ENCODE measurements at regions not wholly inside any gene's neighbourhood (a gene's known extent, or its start where the extent isn't known, plus 50 kb on each side); places are given as distances from the start of the nearest gene placed in this dataset.
"Not testable (repeated sequence)": the region's sequence is repeated elsewhere in the genome, so short reads cannot be mapped to it uniquely, and the experiment has no call there.

DNA sequence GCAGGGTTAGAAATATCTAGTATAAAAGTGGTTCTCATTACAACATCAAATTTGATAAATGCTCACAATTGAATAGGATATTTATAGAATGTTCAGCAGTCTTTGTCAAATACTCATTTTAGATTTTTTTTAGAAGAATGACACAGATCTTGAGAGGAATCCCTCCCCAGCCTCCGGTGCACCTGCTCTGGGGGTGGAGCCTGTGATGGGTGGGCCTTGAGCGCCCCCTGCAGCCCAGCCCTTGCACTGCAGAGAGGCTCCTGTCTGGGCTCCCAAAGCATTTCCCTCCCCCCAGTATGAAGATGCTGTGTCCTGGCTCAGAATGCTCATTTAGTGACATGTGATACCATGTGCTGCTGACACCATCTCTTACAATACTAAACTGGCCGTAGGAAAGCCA is 792.3 kb downstream of the TMEM121 start:
- DNase-seq (ENCODE audit: low spot score in 2 of 2), result no peak
- Histone ChIP-seq H3K4me1 (no peaks in the 10 kb centered on the region), H3K4me3 (no peak overlapping the region), H3K27me3 (peaks cover 6% of the 10 kb centered on the region), H3K9me3 (no peaks in the 10 kb centered on the region), H3K27ac (no peak overlapping the region), H3K36me3 (no peaks in the 10 kb centered on the region)
- TF ChIP-seq CTCF (IDR thresholded peaks at IDR 0.05) (no peak), POLR2AphosphoS5 (IDR thresholded peaks at IDR 0.05) (no peak), POLR2A (IDR thresholded peaks at IDR 0.05) (no peak), EP300 (IDR thresholded peaks at IDR 0.05) (no peak)
- 32% methylated on average over 2 of the region's 3 CpGs for WGBS

DNA sequence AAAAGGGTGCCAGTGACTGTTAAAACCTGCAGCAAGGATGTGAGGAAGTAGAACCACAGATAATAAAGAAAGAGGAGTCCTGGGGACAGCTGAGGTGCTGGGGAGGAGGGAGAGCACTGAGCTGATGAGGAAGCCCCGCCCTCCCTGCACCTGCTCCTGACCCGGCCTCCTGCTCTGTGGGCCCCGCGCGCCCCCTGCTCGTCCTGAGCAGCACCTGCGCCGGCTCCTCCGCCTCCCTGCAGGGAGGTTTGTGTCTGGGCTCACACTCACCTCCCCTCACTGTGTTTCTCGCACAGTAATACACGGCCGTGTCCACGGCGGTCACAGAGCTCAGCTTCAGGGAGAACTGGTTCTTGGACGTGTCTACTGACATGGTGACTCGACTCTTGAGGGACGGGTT is 797.6 kb downstream of the TMEM121 start:
- not testable (repeated sequence) for H3K9me3 ChIP-seq; H3K4me3 ChIP-seq; H3K27me3 ChIP-seq; H3K27ac ChIP-seq; H3K4me1 ChIP-seq; DNase-seq (ENCODE audit: low spot score in 2 of 2); H3K36me3 ChIP-seq
- WGBS, result 79% methylated on average over 17 of the region's 17 CpGs

DNA sequence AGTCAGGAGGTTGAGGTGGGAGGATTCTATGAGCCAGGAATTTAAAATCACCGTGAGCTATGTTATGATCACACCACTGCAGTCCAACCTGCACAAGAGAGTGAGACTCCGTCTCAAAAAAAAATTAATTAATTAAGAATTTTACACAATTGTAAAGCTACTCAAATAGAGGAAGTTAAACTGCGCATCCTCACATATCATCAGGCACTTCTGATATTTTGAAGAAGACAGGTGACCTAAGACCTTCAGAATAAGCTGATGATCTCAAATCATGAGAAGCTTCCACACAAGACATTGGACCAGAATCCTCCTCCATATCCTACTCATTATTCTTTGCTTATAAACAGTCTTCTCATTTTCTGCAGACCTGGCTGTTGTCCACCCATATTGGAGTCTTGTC is 800.9 kb downstream of the TMEM121 start:
- Histone ChIP-seq H3K9me3 (no peaks in the 10 kb centered on the region), H3K27me3 (peaks cover 4% of the 10 kb centered on the region), H3K4me3 (no peak overlapping the region), H3K4me1 (no peaks in the 10 kb centered on the region), H3K36me3 (no peaks in the 10 kb centered on the region), H3K27ac (no peak overlapping the region)
- 55% methylated on average over 3 of the region's 3 CpGs for WGBS
- DNase-seq (ENCODE audit: low spot score in 2 of 2), result no peak
- TF ChIP-seq CTCF (IDR thresholded peaks at IDR 0.05) (no peak), POLR2AphosphoS5 (IDR thresholded peaks at IDR 0.05) (no peak), POLR2A (IDR thresholded peaks at IDR 0.05) (no peak), EP300 (IDR thresholded peaks at IDR 0.05) (no peak)

GRCh38 chr14:106327702-106328353 is 801.4 kb downstream of the TMEM121 start:
- H3K9me3 ChIP-seq; H3K27me3 ChIP-seq; H3K36me3 ChIP-seq; DNase-seq (ENCODE audit: low spot score in 2 of 2); H3K27ac ChIP-seq; H3K4me3 ChIP-seq; H3K4me1 ChIP-seq: not testable (repeated sequence)
- WGBS, result 65% methylated on average over 4 of the region's 4 CpGs

DNA sequence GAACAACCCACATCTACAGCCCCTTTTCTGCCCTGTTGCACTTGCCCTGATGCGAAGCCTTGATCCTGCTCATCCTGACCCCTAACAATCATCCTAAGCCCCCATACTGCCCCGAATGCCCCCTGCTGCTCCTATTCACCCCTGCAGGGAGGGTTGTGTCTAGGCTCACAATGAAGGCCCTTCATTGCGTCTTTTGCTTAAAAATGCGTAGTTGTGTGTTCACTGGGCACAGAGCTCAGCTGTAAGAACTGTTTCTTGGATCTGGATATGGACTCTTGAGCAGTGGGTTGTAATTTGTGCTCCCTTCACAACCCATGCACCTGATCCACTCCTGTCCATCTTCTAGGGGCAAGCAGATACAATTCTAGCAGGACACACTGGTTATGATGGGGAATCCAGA is 802.9 kb downstream of the TMEM121 start:
- 48% methylated on average over 4 of the region's 4 CpGs for WGBS
- not testable (repeated sequence) for H3K4me3 ChIP-seq; H3K27me3 ChIP-seq; H3K36me3 ChIP-seq; H3K4me1 ChIP-seq; H3K27ac ChIP-seq; DNase-seq (ENCODE audit: low spot score in 2 of 2); H3K9me3 ChIP-seq

DNA sequence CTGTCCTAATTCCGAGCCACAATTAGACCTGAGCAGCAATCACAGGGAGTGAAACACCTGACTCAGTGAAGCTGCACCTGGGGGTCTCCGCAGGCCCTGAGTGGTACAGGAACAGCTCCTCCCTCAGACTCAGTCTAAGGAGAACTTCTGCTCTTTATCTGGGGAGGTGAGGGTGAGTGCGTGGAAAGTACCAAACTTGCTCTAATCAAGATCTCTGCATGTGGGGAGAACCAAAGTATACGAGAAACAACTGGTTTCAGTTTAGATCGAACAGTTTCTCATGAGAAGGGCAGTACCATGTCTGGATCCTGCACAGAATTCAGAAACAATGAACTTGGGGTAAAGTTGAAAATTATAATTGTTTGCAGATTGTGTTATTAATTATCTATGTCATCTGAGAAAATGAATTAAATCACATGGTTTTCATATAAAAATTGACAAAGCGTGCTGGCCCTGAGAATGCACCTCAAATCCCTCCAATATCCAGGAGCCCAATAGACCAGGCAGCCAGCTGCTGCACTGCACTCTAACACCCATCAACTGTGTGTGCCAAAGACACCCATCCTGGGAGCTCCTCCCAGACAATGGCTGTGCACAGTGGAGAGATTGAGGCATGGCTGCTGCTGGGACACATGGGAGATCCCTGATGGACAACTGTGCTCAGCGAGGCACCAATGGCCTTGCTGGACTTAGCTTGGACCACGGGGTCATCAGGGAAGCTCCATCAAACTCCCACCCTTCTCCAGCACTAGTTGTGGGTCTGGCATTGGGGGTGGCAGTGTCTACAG is 803.8 kb downstream of the TMEM121 start:
- H3K4me1 ChIP-seq; H3K9me3 ChIP-seq; H3K27ac ChIP-seq; H3K27me3 ChIP-seq; H3K36me3 ChIP-seq; H3K4me3 ChIP-seq; DNase-seq (ENCODE audit: low spot score in 2 of 2): not testable (repeated sequence)
- 54% methylated on average over 5 of the region's 8 CpGs for WGBS

DNA sequence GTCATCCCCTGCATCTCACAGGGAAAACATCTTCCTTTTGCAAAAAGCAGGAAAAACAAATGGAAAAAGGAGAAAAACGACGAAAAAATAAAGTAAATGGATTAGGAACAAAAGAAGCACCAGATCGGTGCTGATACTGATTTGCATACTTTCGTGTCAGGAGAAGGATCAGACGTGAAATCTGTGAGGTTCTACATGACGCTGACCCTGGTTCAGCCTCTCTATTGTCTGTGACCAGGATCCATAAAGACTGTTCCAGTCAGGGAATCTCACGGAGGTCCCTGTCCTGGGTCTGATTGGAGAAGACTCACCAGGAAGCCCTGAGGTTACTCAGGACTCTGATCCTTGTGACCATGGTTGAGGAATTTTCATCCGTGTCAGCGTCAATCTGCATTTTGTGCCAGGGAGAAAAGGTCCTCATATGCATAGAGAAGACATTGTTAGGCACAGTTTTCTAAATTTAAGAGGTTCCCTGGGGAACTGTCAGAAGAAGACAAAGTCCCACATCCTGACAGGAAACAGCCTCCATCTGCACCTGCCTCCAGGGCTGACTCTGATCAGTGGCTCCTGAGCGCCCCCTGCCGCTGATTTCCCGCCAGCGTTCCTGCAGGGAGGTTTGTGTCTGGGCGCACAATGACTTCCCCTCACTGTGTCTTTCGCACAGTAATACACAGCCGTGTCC is 808.2 kb downstream of the TMEM121 start:
- H3K36me3 ChIP-seq; H3K27me3 ChIP-seq; H3K4me1 ChIP-seq; H3K9me3 ChIP-seq; DNase-seq (ENCODE audit: low spot score in 2 of 2); H3K4me3 ChIP-seq; H3K27ac ChIP-seq: not testable (repeated sequence)
- WGBS, result 48% methylated on average over 16 of the region's 16 CpGs

DNA sequence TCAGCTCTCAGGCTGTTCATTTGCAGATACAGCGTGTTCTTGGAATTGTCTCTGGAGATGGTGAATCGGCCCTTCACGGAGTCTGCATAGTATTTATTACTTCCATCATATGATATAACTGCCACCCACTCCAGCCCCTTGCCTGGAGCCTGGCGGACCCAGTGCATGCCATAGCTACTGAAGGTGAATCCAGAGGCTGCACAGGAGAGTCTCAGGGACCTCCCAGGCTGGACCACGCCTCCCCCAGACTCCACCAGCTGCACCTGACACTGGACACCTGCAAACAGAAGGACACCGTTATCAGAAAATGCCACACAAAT is 808.7 kb downstream of the TMEM121 start:
- not testable (repeated sequence) for H3K4me1 ChIP-seq; H3K36me3 ChIP-seq; H3K27ac ChIP-seq; H3K9me3 ChIP-seq; H3K4me3 ChIP-seq; DNase-seq (ENCODE audit: low spot score in 2 of 2); H3K27me3 ChIP-seq
- 53% methylated on average over 5 of the region's 6 CpGs for WGBS

DNA sequence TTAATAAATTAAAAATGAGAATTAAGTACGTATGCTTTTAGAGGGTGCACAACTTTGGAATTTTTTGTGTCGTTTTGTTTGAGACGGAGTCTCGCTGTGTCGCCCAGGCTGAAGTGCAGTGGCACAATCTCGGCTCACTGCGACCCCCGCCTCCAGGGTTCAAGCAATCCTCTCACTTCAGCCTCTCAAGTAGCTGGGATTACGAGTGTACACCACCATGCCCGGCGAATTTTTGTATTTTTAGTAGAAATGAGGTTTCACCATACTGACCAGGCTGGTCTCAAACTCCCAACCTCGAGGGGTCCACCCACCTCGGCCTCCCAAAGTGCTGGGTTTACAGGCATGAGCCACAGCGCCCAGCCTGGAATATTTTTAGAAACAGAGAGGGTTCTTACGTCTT is 812.4 kb downstream of the TMEM121 start:
- not testable (repeated sequence) for H3K27ac ChIP-seq; H3K27me3 ChIP-seq; H3K9me3 ChIP-seq; H3K4me1 ChIP-seq; H3K36me3 ChIP-seq; H3K4me3 ChIP-seq; DNase-seq (ENCODE audit: low spot score in 2 of 2)
- 56% methylated on average over 14 of the region's 15 CpGs for WGBS

DNA sequence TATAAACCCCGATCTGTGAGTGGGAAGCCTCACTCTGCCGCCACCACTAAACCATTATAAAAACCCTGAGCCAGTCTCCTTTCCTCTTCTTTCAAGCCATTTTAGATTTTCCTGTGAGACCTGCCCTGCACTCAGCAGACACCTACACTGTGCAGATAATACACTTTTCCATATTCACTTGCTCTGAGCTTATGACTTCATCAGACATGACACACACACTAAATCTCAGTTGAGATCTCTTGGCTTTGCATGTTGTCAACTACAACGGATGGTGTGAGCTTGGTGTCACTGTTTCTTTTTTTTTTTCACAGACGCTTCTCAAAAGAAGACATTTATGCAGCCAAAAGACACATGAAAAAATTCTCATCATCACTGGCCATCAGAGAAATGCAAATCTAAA is 814.3 kb downstream of the TMEM121 start:
- not testable (repeated sequence) for H3K9me3 ChIP-seq; DNase-seq (ENCODE audit: low spot score in 2 of 2); H3K36me3 ChIP-seq; H3K27ac ChIP-seq; H3K4me3 ChIP-seq; H3K4me1 ChIP-seq; H3K27me3 ChIP-seq
- WGBS, result 65% methylated on average over 2 of the region's 4 CpGs

DNA sequence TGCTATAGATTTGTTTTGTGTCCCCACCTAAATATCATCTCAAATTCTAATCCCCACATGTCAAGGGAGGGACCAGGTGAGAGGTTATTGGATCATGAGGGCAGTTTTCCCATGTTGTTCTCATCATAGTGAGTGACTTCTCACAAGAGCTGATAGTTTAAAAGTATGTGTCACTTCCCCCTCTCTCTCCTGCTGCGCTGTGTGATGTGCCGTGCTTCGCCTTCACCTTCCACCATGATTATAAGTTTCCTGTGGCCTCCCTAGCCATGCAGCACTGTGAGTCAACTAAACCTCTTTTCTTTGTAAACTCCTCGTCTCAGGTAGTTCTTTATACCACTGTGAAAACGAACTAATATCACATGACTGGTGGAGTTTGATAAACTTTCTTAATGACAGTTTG is 814.8 kb downstream of the TMEM121 start:
- H3K36me3 ChIP-seq; H3K4me3 ChIP-seq; H3K27me3 ChIP-seq; H3K27ac ChIP-seq; H3K4me1 ChIP-seq; H3K9me3 ChIP-seq; DNase-seq (ENCODE audit: low spot score in 2 of 2): not testable (repeated sequence)
- 70% methylated on average over 5 of the region's 5 CpGs for WGBS
